Hepatocyte (in vitro differentiated cells): ENCODE measurements at regions not wholly inside any gene's neighbourhood (a gene's known extent, or its start where the extent isn't known, plus 50 kb on each side); places are given as distances from the start of the nearest gene placed in this dataset.
"Not testable (repeated sequence)": the region's sequence is repeated elsewhere in the genome, so short reads cannot be mapped to it uniquely, and the experiment has no call there.

Experiments used
- CTCF ChIP-seq: fragments of 200-600 bp; sonication (generic); IDR thresholded peaks from 2 replicates; pipeline ENCODE4 v1.5.1; 2016; ENCODE audit warnings: antibody characterized with exemption, mild to moderate bottlenecking; ENCODE audit not compliant: poor library complexity
- EZH2phosphoT487 ChIP-seq: fragments of 200-600 bp; sonication (generic); IDR thresholded peaks from one replicate; pipeline ENCODE4 v1.6.1; 2018; ENCODE audit warnings: antibody characterized with exemption, mild to moderate bottlenecking, low read depth, moderate library complexity; ENCODE audit not compliant: unreplicated experiment, severe bottlenecking

- TF ChIP-seq CTCF, EZH2phosphoT487: not testable (repeated sequence)
Observed at GRCh38 chr16:16638231-16638630, 259.3 kb downstream of the NPIPA7 start.
